H1 (cell line): ENCODE measurements at regions not wholly inside any gene's neighbourhood (a gene's known extent, or its start where the extent isn't known, plus 50 kb on each side); places are given as distances from the start of the nearest gene placed in this dataset.

Source experiments
- BACH1 ChIP-seq: IDR thresholded peaks from 2 replicates; pipeline ENCODE4 v1.6.1; 2012; ENCODE audit warnings: low read length, improper control_type of control experiment
- CTCF ChIP-seq, 3 experiments: IDR thresholded peaks; 1 replicate in 2 of 3; 2 replicates in 1 of 3; pipeline versions ENCODE4 v1.5.1 to v1.6.1; 2011; ENCODE audit warnings: low read length in 3 of 3, mild to moderate bottlenecking in 3 of 3, inconsistent platforms in 2 of 3, low read depth in 1 of 3, moderate library complexity in 1 of 3; ENCODE audit not compliant: insufficient read depth in 1 of 3; ENCODE audit errors: control extremely low read depth in 1 of 3
- NRF1 ChIP-seq: IDR thresholded peaks from 2 replicates; pipeline ENCODE4 v1.6.1; 2011; ENCODE audit warnings: mild to moderate bottlenecking, low read depth, low read length, improper control_type of control experiment
- SIX5 ChIP-seq: IDR thresholded peaks from 2 replicates; pipeline ENCODE4 v1.6.1; 2011; ENCODE audit warnings: mild to moderate bottlenecking, low read depth, low read length
- TCF12 ChIP-seq: IDR thresholded peaks from 2 replicates; pipeline ENCODE4 v1.6.1; 2011; ENCODE audit warnings: low read depth, mild to moderate bottlenecking, low read length

- TF ChIP-seq CTCF (IDR thresholded peaks at IDR 0.05; ENCODE audit: control extremely low read depth in 1 of 3, insufficient read depth in 1 of 3, low read depth in 1 of 3, low read length in 3 of 3), result no peak
- no peak for TF ChIP-seq NRF1
- TF ChIP-seq BACH1, result no peak
- no peak for TF ChIP-seq SIX5
- TF ChIP-seq TCF12, result no peak
Observed at GRCh38 chr2:12183032-12183645, 436.7 kb downstream of the LPIN1 start (continued).
